ENCODE measurements at regions not wholly inside any gene's neighbourhood (a gene's known extent, or its start where the extent isn't known, plus 50 kb on each side); places are given as distances from the start of the nearest gene placed in this dataset.

- ATAC-seq = no peak
Observed at GRCh38 chr2:60352491-60353405, 200.7 kb downstream of the BCL11A start.

GRCh38 chr2:60351802-60352201, 201.7 kb downstream of the BCL11A start:
- H3K9me3 ChIP-seq = no peaks in the 10 kb centered on the region
- no peak overlapping the region for H3K27ac ChIP-seq
- no peak for DNase-seq
- H3K36me3 ChIP-seq (ENCODE audit: insufficient read depth in 1 of 2, low read depth in 1 of 2) = no peaks in the 10 kb centered on the region
- no peaks in the 10 kb centered on the region for H3K27me3 ChIP-seq (ENCODE audit: insufficient read depth in 3 of 3, low read length in 2 of 3)
- H3K4me3 ChIP-seq = no peak overlapping the region
- ATAC-seq = no peak
- intact Hi-C loops (cut with DNase I) = no loop called here
- no peaks in the 10 kb centered on the region for H3K4me1 ChIP-seq
- TF ChIP-seq CTCF (IDR thresholded peaks at IDR 0.05) = no peak
- 34 to 48% (median 38%) methylated on average over 8 of the region's 8 CpGs for WGBS, 3 donors

More at GRCh38 chr2:60352491-60353405, 200.7 kb downstream of the BCL11A start:
- H3K9me3 ChIP-seq = no peaks in the 10 kb centered on the region
- 81 to 88% (median 81%) methylated on average over 20 of the region's 20 CpGs for WGBS, 3 donors
- H3K36me3 ChIP-seq (ENCODE audit: insufficient read depth in 1 of 2, low read depth in 1 of 2) = no peaks in the 10 kb centered on the region
- no peak for DNase-seq
- no peaks in the 10 kb centered on the region for H3K4me1 ChIP-seq
- H3K4me3 ChIP-seq = no peak overlapping the region
- no peak for TF ChIP-seq CTCF (IDR thresholded peaks at IDR 0.05)
- no peaks in the 10 kb centered on the region for H3K27me3 ChIP-seq (ENCODE audit: insufficient read depth in 3 of 3, low read length in 2 of 3)
- no peak overlapping the region for H3K27ac ChIP-seq
- intact Hi-C loops (cut with DNase I) = no loop called here

GRCh38 chr2:60351321-60351720, 202.1 kb downstream of the BCL11A start:
- no peak overlapping the region for H3K4me3 ChIP-seq
- ATAC-seq (no peak), DNase-seq (no peak)
- intact Hi-C loops (cut with DNase I) = no loop called here
- WGBS, 3 donors = 87 to 92% (median 87%) methylated on average over 4 of the region's 4 CpGs
- no peak overlapping the region for H3K27ac ChIP-seq
- no peaks in the 10 kb centered on the region for H3K4me1 ChIP-seq
- H3K36me3 ChIP-seq (ENCODE audit: insufficient read depth in 1 of 2, low read depth in 1 of 2) = no peaks in the 10 kb centered on the region
- H3K27me3 ChIP-seq (ENCODE audit: insufficient read depth in 3 of 3, low read length in 2 of 3) = no peaks in the 10 kb centered on the region
- no peak for TF ChIP-seq CTCF (IDR thresholded peaks at IDR 0.05)
- H3K9me3 ChIP-seq = no peaks in the 10 kb centered on the region

GRCh38 chr2:60350791-60351190, 202.7 kb downstream of the BCL11A start:
- 70 to 74% (median 70%) methylated on average over 4 of the region's 4 CpGs for WGBS, 3 donors
- ATAC-seq (no peak), DNase-seq (no peak)
- no peak overlapping the region for H3K4me3 ChIP-seq
- intact Hi-C loops (cut with DNase I) = no loop called here
- no peaks in the 10 kb centered on the region for H3K27me3 ChIP-seq (ENCODE audit: insufficient read depth in 3 of 3, low read length in 2 of 3)
- H3K27ac ChIP-seq = no peak overlapping the region
- no peaks in the 10 kb centered on the region for H3K4me1 ChIP-seq
- TF ChIP-seq CTCF (IDR thresholded peaks at IDR 0.05) = no peak
- H3K9me3 ChIP-seq = no peaks in the 10 kb centered on the region
- H3K36me3 ChIP-seq (ENCODE audit: insufficient read depth in 1 of 2, low read depth in 1 of 2) = no peaks in the 10 kb centered on the region
